Neural crest cell (in vitro differentiated cells): ENCODE measurements at regions not wholly inside any gene's neighbourhood (a gene's known extent, or its start where the extent isn't known, plus 50 kb on each side); places are given as distances from the start of the nearest gene placed in this dataset.

ENCODE experiments used
- DNase-seq: peaks from one replicate; pipeline ENCODE4 v3.0.0; 2021; ENCODE audit warnings: low read depth, mixed read lengths, low spot score
- H3K27ac Mint-ChIP-seq: one replicate; pipeline ENCODE4 v1.8.0; 2021; ENCODE audit warnings: mild to moderate bottlenecking, mixed read lengths; ENCODE audit not compliant: unreplicated experiment
- H3K27me3 Mint-ChIP-seq: 2 replicates; pipeline ENCODE4 v1.8.0; 2021; ENCODE audit warnings: low read depth, mild to moderate bottlenecking, mixed read lengths
- H3K36me3 Mint-ChIP-seq: 2 replicates; pipeline ENCODE4 v1.8.0; 2021; ENCODE audit warnings: low read depth, mild to moderate bottlenecking, mixed read lengths
- H3K4me1 Mint-ChIP-seq: 2 replicates; pipeline ENCODE4 v1.8.0; 2021; ENCODE audit warnings: mixed read lengths
- H3K4me3 Mint-ChIP-seq: one replicate; pipeline ENCODE4 v1.8.0; 2021; ENCODE audit warnings: mild to moderate bottlenecking, mixed read lengths
- H3K9me3 Mint-ChIP-seq: 2 replicates; pipeline ENCODE4 v1.8.0; 2021; ENCODE audit warnings: mixed read lengths
- CTCF ChIP-seq: fragments of 200-600 bp; sonication (generic); conservative IDR thresholded peaks from 2 replicates; pipeline ENCODE4 v1.5.0; 2021; ENCODE audit warnings: antibody characterized with exemption, mild to moderate bottlenecking

- H3K4me3 Mint-ChIP-seq, result no peak overlapping the region
- no peak overlapping the region for H3K27ac Mint-ChIP-seq
- H3K4me1 Mint-ChIP-seq, result peaks cover 23% of the 10 kb centered on the region
- no peak for DNase-seq
- H3K27me3 Mint-ChIP-seq, result no peaks in the 10 kb centered on the region
- H3K36me3 Mint-ChIP-seq, result peaks cover 3% of the 10 kb centered on the region
- peaks cover 3% of the 10 kb centered on the region for H3K9me3 Mint-ChIP-seq
- no peak for TF ChIP-seq CTCF
Observed at GRCh38 chr9:12065050-12065449, 628.1 kb upstream of the TYRP1 start.

- no peak for DNase-seq
- Mint-ChIP-seq H3K27me3 (no peaks in the 10 kb centered on the region), H3K4me3 (no peak overlapping the region), H3K36me3 (peaks cover 3% of the 10 kb centered on the region), H3K4me1 (peaks cover 23% of the 10 kb centered on the region), H3K27ac (no peak overlapping the region), H3K9me3 (peaks cover 3% of the 10 kb centered on the region)
- TF ChIP-seq CTCF, result no peak
Observed at GRCh38 chr9:12065686-12066085, 627.5 kb upstream of the TYRP1 start.

GRCh38 chr9:12066455-12067035, 626.6 kb upstream of the TYRP1 start:
- peaks cover 20% of the 10 kb centered on the region for H3K4me1 Mint-ChIP-seq
- H3K27ac Mint-ChIP-seq, result no peak overlapping the region
- H3K27me3 Mint-ChIP-seq, result no peaks in the 10 kb centered on the region
- no peak for DNase-seq
- peaks cover under 1% of the 10 kb centered on the region for H3K9me3 Mint-ChIP-seq
- no peak overlapping the region for H3K4me3 Mint-ChIP-seq
- peaks cover under 1% of the 10 kb centered on the region for H3K36me3 Mint-ChIP-seq
- no peak for TF ChIP-seq CTCF

- no peak overlapping the region for H3K4me3 Mint-ChIP-seq
- H3K27ac Mint-ChIP-seq, result no peak overlapping the region
- no peak for DNase-seq
- peaks cover 2% of the 10 kb centered on the region for H3K9me3 Mint-ChIP-seq
- no peaks in the 10 kb centered on the region for H3K27me3 Mint-ChIP-seq
- H3K36me3 Mint-ChIP-seq, result no peaks in the 10 kb centered on the region
- peaks cover 13% of the 10 kb centered on the region for H3K4me1 Mint-ChIP-seq
- TF ChIP-seq CTCF, result no peak
Observed at GRCh38 chr9:12069366-12069765, 623.8 kb upstream of the TYRP1 start.

- H3K27ac Mint-ChIP-seq, result no peak overlapping the region
- peaks cover 18% of the 10 kb centered on the region for H3K9me3 Mint-ChIP-seq
- H3K4me3 Mint-ChIP-seq, result no peak overlapping the region
- TF ChIP-seq CTCF, result no peak
- no peak for DNase-seq
- peaks cover 4% of the 10 kb centered on the region for H3K4me1 Mint-ChIP-seq
- H3K27me3 Mint-ChIP-seq, result no peaks in the 10 kb centered on the region
- H3K36me3 Mint-ChIP-seq, result no peaks in the 10 kb centered on the region
Observed at GRCh38 chr9:12085399-12085798, 607.8 kb upstream of the TYRP1 start.
